OCI-LY1 (cell line): ENCODE measurements at regions not wholly inside any gene's neighbourhood (a gene's known extent, or its start where the extent isn't known, plus 50 kb on each side); places are given as distances from the start of the nearest gene placed in this dataset.

Experiments
- H2AFZ ChIP-seq: fragments of 200-600 bp; sonication (generic), shearing (Covaris generic); 2 replicates; pipeline ENCODE4 v1.6.0; 2014; ENCODE audit warnings: antibody characterized with exemption, mild to moderate bottlenecking, low read length
- H3F3A ChIP-seq: fragments of 200-600 bp; sonication (generic), shearing (Covaris generic); 2 replicates; pipeline ENCODE4 v1.6.0; 2014; ENCODE audit warnings: mild to moderate bottlenecking, antibody characterized with exemption, low read length, moderate library complexity; ENCODE audit not compliant: insufficient read depth
- H3K27ac ChIP-seq: fragments of 200-600 bp; sonication (generic); 2 replicates; pipeline ENCODE4 v1.5.1; 2014; ENCODE audit warnings: low read length, mixed run types, mild to moderate bottlenecking, low read depth; ENCODE audit not compliant: poor library complexity, severe bottlenecking
- H3K27me3 ChIP-seq: fragments of 200-600 bp; sonication (generic); 2 replicates; pipeline ENCODE4 v1.6.0; 2014; ENCODE audit warnings: antibody characterized with exemption, mild to moderate bottlenecking, low read length, moderate library complexity; ENCODE audit not compliant: insufficient read depth
- H3K36me3 ChIP-seq: fragments of 200-600 bp; sonication (generic); 2 replicates; pipeline ENCODE4 v1.6.1; 2014; ENCODE audit warnings: mild to moderate bottlenecking, antibody characterized with exemption, low read length, moderate library complexity, mixed read lengths; ENCODE audit not compliant: insufficient read depth
- H3K4me1 ChIP-seq: fragments of 200-600 bp; sonication (generic); 2 replicates; pipeline ENCODE4 v1.5.1; 2014; ENCODE audit warnings: mild to moderate bottlenecking, low read length, moderate library complexity; ENCODE audit not compliant: insufficient read depth, severe bottlenecking
- H3K4me2 ChIP-seq: fragments of 200-600 bp; sonication (generic), shearing (Covaris generic); 2 replicates; pipeline ENCODE4 v1.6.1; 2014; ENCODE audit warnings: low read length
- H3K4me3 ChIP-seq: fragments of 200-600 bp; sonication (generic); 2 replicates; pipeline ENCODE4 v1.5.1; 2014; ENCODE audit warnings: low read length, low read depth, mild to moderate bottlenecking, mixed read lengths; ENCODE audit not compliant: poor library complexity, severe bottlenecking
- H3K79me2 ChIP-seq: fragments of 200-600 bp; shearing (Covaris generic); 2 replicates; pipeline ENCODE4 v1.6.1; 2016; ENCODE audit warnings: mixed run types, low read length, mixed read lengths; ENCODE audit not compliant: insufficient read depth
- H3K9ac ChIP-seq: fragments of 200-600 bp; sonication (generic), shearing (Covaris generic); 2 replicates; pipeline ENCODE4 v1.6.1; 2014; ENCODE audit warnings: mild to moderate bottlenecking, low read length, mixed read lengths
- H3K9me2 ChIP-seq: fragments of 200-600 bp; sonication (generic), shearing (Covaris generic); 2 replicates; pipeline ENCODE4 v1.6.1; 2014; ENCODE audit warnings: low read depth, mild to moderate bottlenecking, low read length, mixed read lengths
- H3K9me3 ChIP-seq: fragments of 200-600 bp; shearing (Covaris generic); 2 replicates; pipeline ENCODE4 v1.6.1; 2014; ENCODE audit warnings: low read length, mixed read lengths
- H4K20me1 ChIP-seq: fragments of 200-600 bp; sonication (generic), shearing (Covaris generic); 2 replicates; pipeline ENCODE4 v1.6.0; 2016; ENCODE audit warnings: mild to moderate bottlenecking, low read length; ENCODE audit not compliant: insufficient read depth
- EZH2 ChIP-seq: fragments of 200-600 bp; sonication (generic), shearing (Covaris generic); IDR thresholded peaks from 2 replicates; pipeline ENCODE4 v1.8.0; 2017; ENCODE audit warnings: borderline replicate concordance, mixed run types, mild to moderate bottlenecking, antibody characterized with exemption, low read length, moderate library complexity, mixed read lengths
- TF ChIP-seq, protein P1 (sequence below): fragments of 200-600 bp; sonication (generic), shearing (Covaris generic); IDR thresholded peaks from 2 replicates; pipeline ENCODE4 v1.5.1; 2017; ENCODE audit warnings: mild to moderate bottlenecking, antibody characterized with exemption, low read length, moderate library complexity, mixed read lengths

GRCh38 chr2:240255165-240255491 lies 114.7 kb upstream of the OTOS start:
- no peak overlapping the region for H3K4me2 ChIP-seq
- no peaks in the 10 kb centered on the region for H3K4me1 ChIP-seq

DNA sequence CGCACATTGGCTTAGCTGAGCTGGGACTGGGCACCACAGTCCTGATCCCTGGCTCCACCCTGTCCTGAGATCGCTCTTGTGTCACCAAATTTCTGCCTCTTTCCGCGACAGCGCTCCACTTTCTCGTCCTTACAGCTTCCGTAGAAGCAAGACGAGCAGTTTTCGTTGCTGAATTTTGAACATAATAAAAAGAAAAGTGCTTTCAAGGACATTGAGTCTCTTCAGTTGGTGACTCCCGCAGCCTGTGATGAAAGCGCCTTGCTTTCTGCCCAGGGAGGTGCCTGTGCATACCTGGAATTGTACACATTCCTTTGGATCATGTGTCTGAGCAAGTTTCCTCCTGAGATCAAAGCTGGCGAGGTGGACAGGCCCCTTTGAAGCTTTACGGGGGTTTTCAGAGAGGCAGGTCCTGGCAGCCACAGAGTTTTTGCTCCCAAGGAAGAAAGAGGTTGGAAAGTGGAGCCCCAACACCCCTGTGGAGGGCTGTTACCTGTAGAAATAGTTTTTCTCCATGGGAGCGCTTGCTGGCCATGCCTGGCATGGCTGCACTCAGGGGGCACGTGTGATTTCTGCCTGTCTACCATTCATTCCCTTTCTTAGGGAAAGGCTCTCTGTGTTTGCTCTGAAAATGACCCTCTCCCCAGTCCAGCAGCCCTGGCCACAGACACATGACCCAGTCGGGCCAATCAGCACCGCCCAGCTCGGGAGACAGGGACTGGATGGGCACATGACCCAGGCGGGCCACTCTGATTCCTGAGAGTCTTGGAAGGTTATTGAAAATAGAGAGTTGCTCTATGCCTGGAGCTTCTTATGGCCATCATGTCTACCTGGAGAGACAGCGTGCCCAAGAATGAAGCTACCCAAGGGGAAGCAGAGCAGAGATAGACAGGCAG lies 115.6 kb upstream of the OTOS start:
- H3K4me1 ChIP-seq, result no peaks in the 10 kb centered on the region
- no peaks in the 10 kb centered on the region for H3K9me3 ChIP-seq
- no peaks in the 10 kb centered on the region for H3K79me2 ChIP-seq
- H3K27me3 ChIP-seq, result no peaks in the 10 kb centered on the region
- no peak overlapping the region for H3K4me3 ChIP-seq
- no peak overlapping the region for H3K4me2 ChIP-seq
- H3K9ac ChIP-seq, result no peak overlapping the region
- no peak overlapping the region for H3K27ac ChIP-seq
- H3F3A ChIP-seq, result no peaks in the 10 kb centered on the region
- H4K20me1 ChIP-seq, result no peaks in the 10 kb centered on the region
- TF ChIP-seq, protein P1, sequence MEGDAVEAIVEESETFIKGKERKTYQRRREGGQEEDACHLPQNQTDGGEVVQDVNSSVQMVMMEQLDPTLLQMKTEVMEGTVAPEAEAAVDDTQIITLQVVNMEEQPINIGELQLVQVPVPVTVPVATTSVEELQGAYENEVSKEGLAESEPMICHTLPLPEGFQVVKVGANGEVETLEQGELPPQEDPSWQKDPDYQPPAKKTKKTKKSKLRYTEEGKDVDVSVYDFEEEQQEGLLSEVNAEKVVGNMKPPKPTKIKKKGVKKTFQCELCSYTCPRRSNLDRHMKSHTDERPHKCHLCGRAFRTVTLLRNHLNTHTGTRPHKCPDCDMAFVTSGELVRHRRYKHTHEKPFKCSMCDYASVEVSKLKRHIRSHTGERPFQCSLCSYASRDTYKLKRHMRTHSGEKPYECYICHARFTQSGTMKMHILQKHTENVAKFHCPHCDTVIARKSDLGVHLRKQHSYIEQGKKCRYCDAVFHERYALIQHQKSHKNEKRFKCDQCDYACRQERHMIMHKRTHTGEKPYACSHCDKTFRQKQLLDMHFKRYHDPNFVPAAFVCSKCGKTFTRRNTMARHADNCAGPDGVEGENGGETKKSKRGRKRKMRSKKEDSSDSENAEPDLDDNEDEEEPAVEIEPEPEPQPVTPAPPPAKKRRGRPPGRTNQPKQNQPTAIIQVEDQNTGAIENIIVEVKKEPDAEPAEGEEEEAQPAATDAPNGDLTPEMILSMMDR, result no peak
- TF ChIP-seq EZH2, result no peak
- H3K9me2 ChIP-seq, result no peaks in the 10 kb centered on the region
- no peaks in the 10 kb centered on the region for H3K36me3 ChIP-seq
- H2AFZ ChIP-seq, result no peak overlapping the region

More at GRCh38 chr2:240255165-240255491, 114.7 kb upstream of the OTOS start:
- H3K27me3 ChIP-seq, result no peaks in the 10 kb centered on the region
- no peak overlapping the region for H2AFZ ChIP-seq
- no peak overlapping the region for H3K4me3 ChIP-seq
- H3K9me2 ChIP-seq, result no peaks in the 10 kb centered on the region
- H3K79me2 ChIP-seq, result no peaks in the 10 kb centered on the region
- H3K36me3 ChIP-seq, result no peaks in the 10 kb centered on the region
- no peak for TF ChIP-seq EZH2
- TF ChIP-seq, protein P1, result no peak
- H3K9ac ChIP-seq, result no peak overlapping the region
- H3K27ac ChIP-seq, result no peak overlapping the region
- no peaks in the 10 kb centered on the region for H3K9me3 ChIP-seq
- H3F3A ChIP-seq, result no peaks in the 10 kb centered on the region
- no peaks in the 10 kb centered on the region for H4K20me1 ChIP-seq

GRCh38 chr2:240256704-240257637 lies 116.5 kb upstream of the OTOS start:
- H3K9ac ChIP-seq, result no peak overlapping the region
- no peak overlapping the region for H3K27ac ChIP-seq
- H3K9me3 ChIP-seq, result no peaks in the 10 kb centered on the region

More at GRCh38 chr2:240256704-240257637, 116.5 kb upstream of the OTOS start:
- Histone ChIP-seq H3K4me3 (no peak overlapping the region), H3K9me2 (no peaks in the 10 kb centered on the region), H2AFZ (no peak overlapping the region), H3F3A (no peaks in the 10 kb centered on the region), H4K20me1 (no peaks in the 10 kb centered on the region), H3K36me3 (no peaks in the 10 kb centered on the region), H3K79me2 (no peaks in the 10 kb centered on the region), H3K4me2 (no peak overlapping the region), H3K27me3 (no peaks in the 10 kb centered on the region), H3K4me1 (no peaks in the 10 kb centered on the region)
- no peak for TF ChIP-seq EZH2
- TF ChIP-seq, protein P1, result peak; percentile 5; the same call in 1 of the 2 replicates
